ENCODE measurements at regions not wholly inside any gene's neighbourhood (a gene's known extent, or its start where the extent isn't known, plus 50 kb on each side); places are given as distances from the start of the nearest gene placed in this dataset.

DNA sequence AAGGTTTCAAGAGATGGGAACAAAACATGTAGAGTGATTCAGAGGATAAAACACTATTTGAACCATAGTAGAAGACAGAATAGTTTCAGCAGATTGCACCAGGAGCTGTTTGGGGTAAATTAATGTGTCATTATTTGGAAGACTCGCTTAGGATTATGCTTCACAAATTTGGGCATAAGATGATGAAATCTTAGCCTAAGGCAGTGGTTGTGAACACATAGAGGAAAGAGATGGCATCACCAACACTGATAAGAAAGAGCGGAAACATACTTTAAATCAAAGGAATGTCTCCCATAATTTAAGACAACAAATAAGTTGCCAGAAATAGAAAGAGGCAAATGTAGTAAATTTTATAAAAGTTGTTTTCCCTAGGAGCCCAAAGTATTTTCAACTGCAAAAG lies 66.1 kb upstream of the TBCA start:
- DNase-seq = no peak

DNA sequence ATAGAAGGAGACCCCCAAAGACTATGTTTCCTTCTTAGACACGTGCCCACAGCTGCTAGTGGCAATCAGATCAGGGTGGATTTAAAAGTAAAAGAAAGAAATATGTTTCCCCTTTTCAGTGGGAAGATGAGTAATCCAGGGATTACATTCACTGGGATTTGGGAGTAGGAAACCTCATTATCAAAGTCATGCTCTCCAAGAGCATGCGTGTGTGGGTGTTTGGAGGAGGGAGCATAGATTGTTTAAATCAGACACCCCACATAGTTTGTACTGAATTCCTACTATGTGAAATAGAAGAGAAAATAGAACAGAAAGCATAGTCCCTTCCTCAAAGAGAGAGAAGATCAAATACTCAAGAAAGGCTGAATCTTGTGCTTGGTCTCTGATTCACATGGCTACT lies 65.5 kb upstream of the TBCA start:
- no peak for DNase-seq

DNA sequence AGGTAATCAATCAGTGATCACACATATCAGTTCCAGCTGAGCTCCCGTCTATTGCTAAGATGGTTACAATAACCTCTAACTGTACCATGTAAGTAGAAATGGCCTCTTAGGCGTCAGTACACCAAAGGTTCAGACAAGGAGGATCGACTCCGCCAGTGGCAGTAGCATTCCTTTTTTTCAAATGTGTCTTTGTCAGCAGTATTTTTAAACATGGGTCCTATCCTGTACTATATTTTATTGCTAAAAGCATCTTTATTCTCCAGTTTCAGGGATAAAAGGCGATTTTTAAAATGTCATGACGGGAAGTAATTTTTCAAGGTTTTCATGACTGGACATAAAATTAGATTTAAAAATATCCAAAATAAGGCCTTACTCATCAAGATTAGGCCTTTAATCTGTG lies 64.8 kb upstream of the TBCA start:
- DNase-seq = no peak

- DNase-seq = no peak
These were observed 63.6 kb upstream of the TBCA start for GRCh38 chr5:77839691-77840090.

DNA sequence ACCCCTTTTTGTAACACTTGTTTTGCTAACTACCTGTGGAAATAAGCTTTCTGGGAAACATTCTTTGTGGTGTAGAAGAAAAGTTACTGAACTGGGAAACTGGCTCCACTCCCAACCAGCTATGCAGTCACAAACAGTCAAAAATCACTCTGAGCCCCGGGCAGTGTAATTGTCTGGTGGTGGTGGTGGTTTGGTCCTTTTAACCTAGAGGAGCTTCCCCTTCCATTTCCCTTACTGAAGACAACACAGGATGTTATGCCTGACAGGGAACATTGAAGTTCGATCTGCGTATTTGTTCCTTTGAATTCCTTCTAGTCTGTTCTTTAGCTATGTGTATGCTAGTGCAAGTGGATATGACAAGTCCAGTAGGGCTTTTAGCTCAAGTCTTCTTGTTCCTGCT lies 56.8 kb upstream of the TBCA start:
- no peak for DNase-seq

DNA sequence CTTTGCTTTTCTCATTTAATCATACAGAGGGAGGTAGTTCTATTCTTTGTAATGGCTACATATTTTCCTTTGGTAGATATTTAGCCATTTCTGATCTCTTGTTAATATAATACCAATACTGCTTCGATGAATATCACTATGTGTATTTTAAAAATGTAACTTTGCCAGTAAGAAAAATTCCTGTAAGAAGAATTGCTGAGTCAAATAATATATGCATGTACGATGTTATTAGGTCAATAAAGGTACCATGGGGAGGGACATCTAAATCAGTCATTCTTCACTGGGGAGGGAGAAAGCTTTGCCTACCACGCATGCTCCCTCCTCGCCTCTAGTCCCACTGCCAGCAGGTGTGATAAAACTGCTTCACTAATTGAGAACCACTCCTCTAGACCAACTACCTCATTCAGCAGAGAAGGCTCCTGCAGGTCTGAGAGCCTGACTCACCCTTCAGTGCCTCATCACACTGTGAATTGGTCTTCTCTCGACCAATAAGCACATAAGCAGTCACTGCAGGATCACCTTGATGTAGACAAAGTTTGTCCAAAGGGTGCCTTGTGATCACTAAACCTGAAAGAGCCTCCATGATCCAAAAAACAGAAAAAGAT lies 56.1 kb upstream of the TBCA start:
- no peak for DNase-seq

GRCh38 chr5:77828445-77828844 lies 52.3 kb upstream of the TBCA start:
- peak; percentile 29 for DNase-seq

All from HCEC 1CT (cell line).